PC-9 (cell line): ENCODE measurements at regions not wholly inside any gene's neighbourhood (a gene's known extent, or its start where the extent isn't known, plus 50 kb on each side); places are given as distances from the start of the nearest gene placed in this dataset.

ENCODE experiments used
- CTCF ChIP-seq: fragments of 200-600 bp; sonication (generic); conservative IDR thresholded peaks from 2 replicates; pipeline ENCODE4 v1.6.1; 2017; ENCODE audit warnings: mixed run types, antibody characterized with exemption, mild to moderate bottlenecking, moderate library complexity
- EZH2 ChIP-seq: fragments of 200-600 bp; sonication (generic); IDR thresholded peaks from 2 replicates; pipeline ENCODE4 v1.8.0; 2017; ENCODE audit warnings: antibody characterized with exemption, low read depth

- no peak for TF ChIP-seq EZH2
- TF ChIP-seq CTCF, result no peak
Observed at GRCh38 chrX:150051096-150051495, 112.8 kb upstream of the EOLA2 start.
